ENCODE measurements at regions not wholly inside any gene's neighbourhood (a gene's known extent, or its start where the extent isn't known, plus 50 kb on each side); places are given as distances from the start of the nearest gene placed in this dataset.

- Histone ChIP-seq H2AFZ (ENCODE audit: low read length) (no peak overlapping the region), H3F3A (ENCODE audit: low read depth) (no peaks in the 10 kb centered on the region), H4K20me1 (ENCODE audit: insufficient read depth, low read length, poor library complexity, severe bottlenecking) (no peaks in the 10 kb centered on the region), H3K36me3 (ENCODE audit: insufficient read depth, low read length) (no peaks in the 10 kb centered on the region), H3K9ac (ENCODE audit: low read depth, low read length, poor library complexity, severe bottlenecking) (no peak overlapping the region), H3K27me3 (ENCODE audit: insufficient read depth, low read length, poor library complexity, severe bottlenecking) (no peaks in the 10 kb centered on the region), H3K79me2 (ENCODE audit: insufficient read depth, low read length) (no peaks in the 10 kb centered on the region), H3K9me2 (replicated peaks; ENCODE audit: low read depth, low read length) (no peaks in the 10 kb centered on the region), H3K4me1 (ENCODE audit: insufficient read depth, low read length, poor library complexity, severe bottlenecking) (no peaks in the 10 kb centered on the region), H3K4me2 (ENCODE audit: low read depth, low read length, poor library complexity, severe bottlenecking) (no peak overlapping the region), H3K4me3 (ENCODE audit: low read length, poor library complexity, severe bottlenecking) (no peak overlapping the region), H3K9me3 (ENCODE audit: insufficient read depth, low read depth, low read length) (no peaks in the 10 kb centered on the region)
- TF ChIP-seq CTCF (conservative IDR thresholded peaks at IDR 0.05; ENCODE audit: low read length) = no peak
- no peak for TF ChIP-seq EZH2phosphoT487 (IDR thresholded peaks at IDR 0.05; ENCODE audit: borderline replicate concordance)
Measured at GRCh38 chr12:66901138-66901932, 222.5 kb upstream of the GRIP1 start.

- Histone ChIP-seq H3K4me3 (ENCODE audit: low read length, poor library complexity, severe bottlenecking) (no peak overlapping the region), H4K20me1 (ENCODE audit: insufficient read depth, low read length, poor library complexity, severe bottlenecking) (no peaks in the 10 kb centered on the region), H3K4me2 (ENCODE audit: low read depth, low read length, poor library complexity, severe bottlenecking) (no peak overlapping the region), H3K36me3 (ENCODE audit: insufficient read depth, low read length) (no peaks in the 10 kb centered on the region), H3K9me2 (replicated peaks; ENCODE audit: low read depth, low read length) (no peaks in the 10 kb centered on the region), H2AFZ (ENCODE audit: low read length) (no peak overlapping the region), H3F3A (ENCODE audit: low read depth) (no peaks in the 10 kb centered on the region), H3K4me1 (ENCODE audit: insufficient read depth, low read length, poor library complexity, severe bottlenecking) (no peaks in the 10 kb centered on the region), H3K9me3 (ENCODE audit: insufficient read depth, low read depth, low read length) (no peaks in the 10 kb centered on the region), H3K27me3 (ENCODE audit: insufficient read depth, low read length, poor library complexity, severe bottlenecking) (no peaks in the 10 kb centered on the region), H3K79me2 (ENCODE audit: insufficient read depth, low read length) (no peaks in the 10 kb centered on the region), H3K9ac (ENCODE audit: low read depth, low read length, poor library complexity, severe bottlenecking) (no peak overlapping the region)
- TF ChIP-seq EZH2phosphoT487 (IDR thresholded peaks at IDR 0.05; ENCODE audit: borderline replicate concordance) (no peak), CTCF (conservative IDR thresholded peaks at IDR 0.05; ENCODE audit: low read length) (no peak)
Measured at GRCh38 chr12:66902020-66902419, 223.1 kb upstream of the GRIP1 start.

GRCh38 chr12:66903782-66904396, 225.0 kb upstream of the GRIP1 start:
- Histone ChIP-seq H3K4me3 (ENCODE audit: low read length, poor library complexity, severe bottlenecking) (no peak overlapping the region), H3K9ac (ENCODE audit: low read depth, low read length, poor library complexity, severe bottlenecking) (no peak overlapping the region), H2AFZ (ENCODE audit: low read length) (no peak overlapping the region; the same call in 1 of the 2 replicates), H4K20me1 (ENCODE audit: insufficient read depth, low read length, poor library complexity, severe bottlenecking) (no peaks in the 10 kb centered on the region), H3K9me3 (ENCODE audit: insufficient read depth, low read depth, low read length) (no peaks in the 10 kb centered on the region), H3K79me2 (ENCODE audit: insufficient read depth, low read length) (no peaks in the 10 kb centered on the region), H3K27me3 (ENCODE audit: insufficient read depth, low read length, poor library complexity, severe bottlenecking) (no peaks in the 10 kb centered on the region), H3K4me2 (ENCODE audit: low read depth, low read length, poor library complexity, severe bottlenecking) (no peak overlapping the region), H3K36me3 (ENCODE audit: insufficient read depth, low read length) (no peaks in the 10 kb centered on the region), H3K4me1 (ENCODE audit: insufficient read depth, low read length, poor library complexity, severe bottlenecking) (no peaks in the 10 kb centered on the region), H3K9me2 (replicated peaks; ENCODE audit: low read depth, low read length) (no peaks in the 10 kb centered on the region), H3F3A (ENCODE audit: low read depth) (no peaks in the 10 kb centered on the region)
- TF ChIP-seq EZH2phosphoT487 (IDR thresholded peaks at IDR 0.05; ENCODE audit: borderline replicate concordance) = no peak
- peak; percentile 57 for TF ChIP-seq CTCF (conservative IDR thresholded peaks at IDR 0.05; ENCODE audit: low read length)

Measured in Loucy (cell line).